ACC112 (cell line): ENCODE measurements at regions not wholly inside any gene's neighbourhood (a gene's known extent, or its start where the extent isn't known, plus 50 kb on each side); places are given as distances from the start of the nearest gene placed in this dataset.

ENCODE experiments used
- H2AFZ ChIP-seq: fragments of 200-600 bp; sonication (generic); one replicate; pipeline ENCODE4 v1.6.0; 2017; ENCODE audit warnings: antibody characterized with exemption, low read length; ENCODE audit not compliant: unreplicated experiment
- H3K27ac ChIP-seq: fragments of 200-600 bp; sonication (generic); 2 replicates; pipeline ENCODE4 v1.5.1; 2014; ENCODE audit warnings: low read depth, mild to moderate bottlenecking, antibody characterized with exemption, low read length, moderate library complexity
- H3K27me3 ChIP-seq: fragments of 200-600 bp; sonication (generic); 2 replicates; pipeline ENCODE4 v1.6.1; 2014; ENCODE audit warnings: mild to moderate bottlenecking, antibody characterized with exemption, low read length, moderate library complexity, mixed read lengths; ENCODE audit not compliant: insufficient read depth
- H3K36me3 ChIP-seq: fragments of 200-600 bp; sonication (generic); 2 replicates; pipeline ENCODE4 v1.6.1; 2016; ENCODE audit warnings: mild to moderate bottlenecking, antibody characterized with exemption, low read length, moderate library complexity, mixed read lengths; ENCODE audit not compliant: insufficient read depth
- H3K4me1 ChIP-seq: fragments of 200-600 bp; sonication (generic); one replicate; pipeline ENCODE4 v1.6.1; 2016; ENCODE audit warnings: low read length, mixed read lengths; ENCODE audit not compliant: insufficient read depth, unreplicated experiment, control insufficient read depth
- H3K4me3 ChIP-seq: fragments of 200-600 bp; sonication (generic); 2 replicates; pipeline ENCODE4 v1.5.1; 2014; ENCODE audit warnings: mild to moderate bottlenecking, low read depth, low read length
- H3K79me2 ChIP-seq: fragments of 200-600 bp; sonication (generic); one replicate; pipeline ENCODE4 v1.6.0; 2016; ENCODE audit warnings: low read length; ENCODE audit not compliant: control insufficient read depth, unreplicated experiment, insufficient read depth

DNA sequence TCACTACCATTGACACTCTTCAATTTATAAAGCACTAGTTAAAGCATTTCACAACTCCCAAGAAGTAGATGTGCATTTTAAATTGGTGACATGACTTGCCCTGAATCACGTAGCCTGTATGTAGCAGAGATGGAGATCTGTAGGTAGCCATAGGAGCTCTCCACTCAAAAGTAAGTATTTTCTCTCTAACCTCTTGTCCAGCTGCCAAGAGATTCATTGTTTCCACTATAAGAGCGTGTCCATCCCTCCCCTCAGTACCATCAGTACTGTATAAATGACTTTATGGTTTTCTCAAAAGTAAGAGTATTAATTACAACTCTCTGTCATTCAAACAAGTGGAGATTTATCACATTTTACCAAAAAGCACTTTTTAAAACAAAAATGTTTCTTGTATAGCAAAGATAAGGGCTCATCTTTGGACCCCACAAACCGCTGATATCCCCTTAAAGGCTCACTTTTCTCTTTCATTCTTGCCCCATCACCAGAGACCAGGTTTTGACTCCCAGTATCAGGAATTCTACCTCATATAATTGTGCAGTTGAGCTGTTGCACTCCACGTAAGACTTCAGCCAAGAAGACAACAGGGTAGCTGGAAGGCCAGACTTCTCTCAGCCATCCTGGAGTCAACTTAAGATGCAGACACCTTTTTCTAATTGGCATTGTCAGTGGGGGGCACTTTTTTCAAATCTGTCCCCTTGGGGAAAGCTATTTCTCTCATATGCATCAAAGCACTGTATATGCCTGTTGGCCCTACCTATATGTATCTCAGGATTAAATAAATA lies 78.0 kb upstream of the GALNT5 start:
- no peaks in the 10 kb centered on the region for H3K79me2 ChIP-seq
- peak overlapping the region; percentile 10; the same call in 1 of the 2 replicates for H3K27ac ChIP-seq
- no peak overlapping the region for H2AFZ ChIP-seq
- H3K4me1 ChIP-seq: peaks cover 29% of the 10 kb centered on the region
- no peaks in the 10 kb centered on the region for H3K36me3 ChIP-seq
- no peak overlapping the region for H3K4me3 ChIP-seq
- no peaks in the 10 kb centered on the region for H3K27me3 ChIP-seq

DNA sequence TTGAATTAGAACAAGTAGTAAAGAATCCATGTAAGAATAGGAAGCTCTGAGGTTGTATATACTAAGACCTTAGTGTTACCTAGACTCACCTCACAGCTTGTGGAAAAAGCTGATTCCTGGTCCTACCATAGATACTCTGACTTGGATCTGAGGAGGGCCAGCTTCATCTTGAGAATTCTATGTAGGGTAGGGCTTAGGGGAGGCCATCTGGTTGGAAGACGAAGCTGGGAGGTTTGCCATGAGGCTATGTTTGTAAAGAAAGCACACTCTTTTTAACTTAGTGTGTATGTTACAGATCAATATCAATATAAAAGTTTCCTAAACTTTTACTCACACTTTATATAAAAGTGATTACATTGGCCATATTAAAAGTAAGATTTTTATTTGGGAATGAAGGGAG lies 77.1 kb upstream of the GALNT5 start:
- no peak overlapping the region for H3K4me3 ChIP-seq
- H3K27me3 ChIP-seq: no peaks in the 10 kb centered on the region
- no peaks in the 10 kb centered on the region for H3K36me3 ChIP-seq
- H2AFZ ChIP-seq: no peak overlapping the region
- H3K27ac ChIP-seq: peak overlapping the region; percentile 95; the same call in 1 of the 2 replicates
- no peaks in the 10 kb centered on the region for H3K79me2 ChIP-seq
- peaks cover 25% of the 10 kb centered on the region for H3K4me1 ChIP-seq

DNA sequence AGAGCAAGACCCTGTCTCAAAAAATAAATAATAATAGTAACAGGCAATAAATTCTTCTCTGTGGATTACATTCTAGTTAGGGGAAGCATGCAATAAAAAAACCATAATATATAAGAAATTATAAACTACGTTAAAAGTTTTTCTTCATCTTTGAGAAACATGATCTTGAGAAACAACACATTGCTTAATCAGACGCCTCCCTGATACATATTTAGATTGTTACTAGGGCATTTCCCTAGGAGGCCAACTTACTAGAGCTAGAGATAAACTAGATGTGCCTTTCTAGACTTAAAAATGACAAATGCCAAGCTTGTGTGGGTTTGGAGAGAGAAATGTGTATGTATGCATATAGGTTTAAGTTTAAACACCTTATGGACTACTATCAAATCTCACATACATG lies 76.3 kb upstream of the GALNT5 start:
- Histone ChIP-seq H3K27ac (peak overlapping the region; percentile 95), H3K4me3 (no peak overlapping the region), H3K27me3 (no peaks in the 10 kb centered on the region), H3K79me2 (no peaks in the 10 kb centered on the region), H3K4me1 (peaks cover 33% of the 10 kb centered on the region), H3K36me3 (no peaks in the 10 kb centered on the region), H2AFZ (no peak overlapping the region)

DNA sequence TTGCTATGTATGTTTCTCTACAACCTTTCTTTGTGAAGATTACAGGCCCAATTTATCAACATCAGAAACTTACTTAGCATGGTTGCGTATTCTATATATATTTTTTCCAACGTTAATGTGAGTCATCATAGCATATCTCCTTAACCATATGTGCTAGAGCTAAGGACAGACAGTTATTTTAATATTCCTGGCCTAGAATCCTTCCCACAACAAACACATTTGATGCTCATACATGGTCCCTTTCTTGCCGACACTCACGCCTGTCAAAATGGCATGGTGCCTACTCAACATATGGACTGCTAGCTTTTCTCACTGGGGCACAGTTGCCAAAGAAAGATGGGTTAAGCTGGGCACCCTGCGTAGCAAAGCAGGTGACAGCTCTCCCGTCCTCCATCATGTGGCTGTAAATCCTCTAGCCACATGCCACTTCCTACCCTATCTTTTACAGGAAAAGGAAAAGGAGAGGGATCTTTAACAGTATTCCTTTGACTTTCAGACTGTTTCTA lies 75.2 kb upstream of the GALNT5 start:
- peak overlapping the region; percentile 95 for H3K27ac ChIP-seq
- H3K27me3 ChIP-seq: no peaks in the 10 kb centered on the region
- peaks cover 34% of the 10 kb centered on the region for H3K4me1 ChIP-seq
- no peaks in the 10 kb centered on the region for H3K36me3 ChIP-seq
- no peak overlapping the region; the same call in 1 of the 2 replicates for H3K4me3 ChIP-seq
- H2AFZ ChIP-seq: no peak overlapping the region
- H3K79me2 ChIP-seq: no peaks in the 10 kb centered on the region

DNA sequence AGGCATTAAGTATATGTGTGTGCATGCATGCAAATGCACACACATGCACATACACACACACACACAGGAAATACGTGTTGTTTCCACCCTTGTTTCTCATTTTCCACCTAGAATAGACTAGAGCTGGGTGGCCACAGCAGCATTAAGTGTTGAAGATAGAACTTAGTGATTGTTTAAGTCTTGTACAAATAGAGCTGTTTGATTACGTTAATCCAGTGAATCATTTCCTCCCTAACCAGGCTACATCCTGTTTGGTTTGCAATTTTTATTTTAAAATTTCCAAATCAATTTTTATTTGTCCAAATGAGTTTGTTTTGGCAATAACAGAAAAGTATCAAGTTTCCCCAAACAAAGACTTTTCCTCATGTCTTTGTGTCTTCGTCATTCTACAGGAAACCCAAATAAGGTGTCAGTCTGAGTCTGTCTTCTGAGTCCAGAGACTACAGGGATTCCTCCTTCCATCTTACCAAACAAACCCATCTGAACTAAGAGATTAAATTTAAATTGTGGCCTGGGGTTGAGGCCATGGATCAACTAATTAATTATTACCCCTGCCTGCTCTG lies 74.6 kb upstream of the GALNT5 start:
- Histone ChIP-seq H3K27me3 (no peaks in the 10 kb centered on the region), H3K27ac (peak overlapping the region; percentile 95), H2AFZ (no peak overlapping the region)

DNA sequence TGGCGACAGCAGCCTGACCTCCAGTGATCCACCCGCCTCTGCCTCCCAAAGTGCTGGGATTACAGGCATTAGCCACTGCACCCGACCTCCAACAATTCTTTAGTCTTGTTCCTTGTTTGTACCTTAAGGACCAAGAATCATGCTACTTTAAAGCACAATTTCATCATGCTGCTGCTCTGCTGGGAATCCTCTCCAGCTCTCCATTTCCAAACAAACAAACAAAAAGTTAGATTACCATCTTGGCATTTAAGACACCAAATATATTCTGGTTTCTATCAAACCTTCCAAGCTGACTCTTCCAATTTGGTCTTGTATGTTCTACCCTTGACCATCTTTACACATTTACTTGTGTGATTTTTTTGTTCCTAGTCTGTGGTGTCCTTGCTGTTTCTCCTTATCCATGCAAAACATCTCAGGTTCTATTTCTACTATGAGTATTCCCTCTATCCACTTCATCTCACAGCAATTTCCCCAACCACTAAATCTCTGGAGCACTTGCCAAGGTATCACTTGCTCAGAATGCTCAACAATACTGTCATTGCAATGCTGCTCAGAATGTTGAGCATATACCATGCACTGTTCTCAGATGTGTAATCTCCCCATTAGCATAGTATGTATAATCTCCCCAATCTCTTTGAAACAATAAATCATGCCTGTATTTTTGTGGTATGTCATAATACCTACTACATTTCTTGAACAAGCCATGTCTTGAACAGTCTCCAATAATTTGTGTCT lies 73.2 kb upstream of the GALNT5 start:
- H3K36me3 ChIP-seq: no peaks in the 10 kb centered on the region
- peaks cover 34% of the 10 kb centered on the region for H3K4me1 ChIP-seq
- peak overlapping the region; percentile 95 for H3K27ac ChIP-seq
- no peak overlapping the region for H3K4me3 ChIP-seq
- H3K27me3 ChIP-seq: no peaks in the 10 kb centered on the region
- H3K79me2 ChIP-seq: no peaks in the 10 kb centered on the region
- no peak overlapping the region for H2AFZ ChIP-seq

More for the DNA sequence above, 74.6 kb upstream of the GALNT5 start:
- peaks cover 34% of the 10 kb centered on the region for H3K4me1 ChIP-seq
- H3K4me3 ChIP-seq: no peak overlapping the region; the same call in 1 of the 2 replicates
- H3K36me3 ChIP-seq: no peaks in the 10 kb centered on the region
- no peaks in the 10 kb centered on the region for H3K79me2 ChIP-seq

DNA sequence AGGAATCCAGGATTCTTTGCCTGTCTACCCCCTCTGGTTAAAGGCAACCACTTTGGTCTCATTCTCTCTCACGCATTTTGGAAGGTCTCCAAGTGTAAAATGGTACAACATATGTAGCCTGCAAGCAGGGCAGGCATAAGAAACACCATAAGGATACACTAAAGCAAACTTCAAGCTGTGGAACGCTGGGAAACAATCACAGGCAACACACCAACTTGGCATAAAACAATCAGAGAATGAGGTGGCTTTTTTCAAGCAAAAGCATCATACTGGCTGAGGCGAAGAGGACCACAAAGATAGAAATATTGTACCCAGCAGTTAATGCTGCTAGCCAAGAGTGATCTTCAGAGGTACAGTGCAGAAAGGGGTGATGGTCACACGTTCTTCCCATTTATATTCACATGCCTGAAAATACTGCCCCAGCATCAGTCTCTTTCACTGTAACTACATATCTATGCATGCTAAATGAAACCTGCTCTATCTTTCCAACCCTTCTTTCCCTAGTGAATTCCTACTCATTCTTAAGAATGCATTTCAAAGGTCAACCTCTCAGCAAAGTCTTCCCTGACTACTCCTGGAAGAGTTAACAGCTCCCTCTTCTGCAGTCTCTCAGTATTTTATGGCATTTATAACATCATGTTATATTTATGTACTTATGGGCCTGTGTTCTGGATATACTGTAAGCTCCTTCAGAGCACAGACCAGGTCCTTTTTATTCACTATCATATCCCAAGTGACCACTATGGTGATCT lies 71.9 kb upstream of the GALNT5 start:
- Histone ChIP-seq H3K79me2 (no peaks in the 10 kb centered on the region), H3K27ac (peak overlapping the region; percentile 58), H3K27me3 (no peaks in the 10 kb centered on the region), H3K4me3 (no peak overlapping the region), H3K36me3 (no peaks in the 10 kb centered on the region), H3K4me1 (peaks cover 41% of the 10 kb centered on the region), H2AFZ (no peak overlapping the region)

DNA sequence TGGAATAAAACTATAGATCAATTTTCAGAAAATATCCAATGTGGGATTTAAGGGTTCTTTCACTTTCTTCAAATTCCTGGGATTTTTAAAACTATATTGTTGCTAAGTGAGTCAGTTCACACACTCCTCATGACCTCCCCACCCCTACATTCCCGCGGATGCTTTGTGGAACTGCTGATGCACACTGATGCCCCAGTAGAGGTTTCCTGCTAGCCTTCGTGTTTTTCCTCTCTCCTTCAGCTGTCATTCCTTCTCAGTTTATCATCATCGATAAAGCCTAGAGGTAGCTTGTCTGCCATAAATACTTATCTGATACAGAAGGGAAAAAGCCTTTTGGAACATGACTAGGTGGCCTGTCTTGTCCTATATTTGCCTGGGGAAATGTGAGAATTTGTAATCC lies 67.4 kb upstream of the GALNT5 start:
- peak overlapping the region; percentile 39 for H2AFZ ChIP-seq
- H3K4me1 ChIP-seq: peaks cover 43% of the 10 kb centered on the region
- H3K27ac ChIP-seq: peak overlapping the region; percentile 74
- no peak overlapping the region; the same call in 1 of the 2 replicates for H3K4me3 ChIP-seq
- no peaks in the 10 kb centered on the region for H3K36me3 ChIP-seq
- H3K27me3 ChIP-seq: no peaks in the 10 kb centered on the region
- H3K79me2 ChIP-seq: no peaks in the 10 kb centered on the region

DNA sequence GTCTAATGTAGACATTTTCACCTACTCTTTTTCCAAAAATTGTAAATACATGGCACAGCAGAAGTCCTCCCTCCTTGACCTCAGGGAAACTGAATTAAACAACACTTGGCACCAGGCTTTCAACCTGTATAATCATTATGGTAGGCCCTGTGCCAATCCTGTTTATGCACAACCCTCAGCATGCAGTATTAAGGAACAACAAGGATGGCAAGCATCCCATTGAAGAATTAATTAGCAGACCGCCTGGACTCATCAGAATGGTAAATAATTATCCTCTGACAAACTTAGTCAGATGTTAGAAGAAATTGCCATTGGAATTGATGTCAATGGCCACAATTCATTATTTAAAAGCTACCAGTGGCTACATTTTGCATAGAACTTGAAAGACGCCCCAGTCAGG lies 66.3 kb upstream of the GALNT5 start:
- Histone ChIP-seq H3K36me3 (no peaks in the 10 kb centered on the region), H3K4me3 (no peak overlapping the region), H3K27me3 (no peaks in the 10 kb centered on the region), H3K4me1 (peaks cover 36% of the 10 kb centered on the region), H2AFZ (no peak overlapping the region), H3K27ac (no peak overlapping the region; the same call in 1 of the 2 replicates), H3K79me2 (no peaks in the 10 kb centered on the region)
